OCI-LY7 (cell line): ENCODE measurements at regions not wholly inside any gene's neighbourhood (a gene's known extent, or its start where the extent isn't known, plus 50 kb on each side); places are given as distances from the start of the nearest gene placed in this dataset.

Experiments used
- BruUV-seq: library from RNA; stranded (reverse); fragments of 400-500 nt; replicated peaks from 2 replicates; lab custom pipeline; 2021; lab: Mats Ljungman, UMichigan
- CTCF ChIA-PET: fragments of 300-600 bp; sonication (Branson Sonifier 250); formaldehyde crosslinking; loops from one replicate; lab custom pipeline; 2022; ENCODE audit warnings: antibody characterized with exemption; ENCODE audit not compliant: unreplicated experiment; lab: Charles Lee
- POLR2A ChIA-PET: fragments of 300-600 bp; sonication (Branson Sonifier 250); formaldehyde crosslinking; loops from one replicate; lab custom pipeline; 2022; ENCODE audit warnings: antibody characterized with exemption; lab: Charles Lee
- DNase-seq: peaks from one replicate; pipeline ENCODE4 v3.0.0-alpha.2; 2015; ENCODE audit warnings: low spot score
- H2AFZ ChIP-seq: fragments of 200-600 bp; sonication (generic), shearing (Covaris generic); 2 replicates; pipeline ENCODE4 v1.6.1; 2014; ENCODE audit warnings: mild to moderate bottlenecking, antibody characterized with exemption, low read length, moderate library complexity
- H3K27ac ChIP-seq: fragments of 200-600 bp; sonication (generic); 2 replicates; pipeline ENCODE4 v1.5.1; 2014; ENCODE audit warnings: mixed run types, low read depth, mild to moderate bottlenecking, moderate library complexity, low read length, inconsistent platforms; ENCODE audit not compliant: poor library complexity, severe bottlenecking
- H3K36me3 ChIP-seq: fragments of 200-600 bp; sonication (generic); 2 replicates; pipeline ENCODE4 v1.6.1; 2014; ENCODE audit warnings: mild to moderate bottlenecking, antibody characterized with exemption, low read length, moderate library complexity, mixed read lengths; ENCODE audit not compliant: insufficient read depth
- H3K4me1 ChIP-seq: fragments of 200-600 bp; sonication (generic); 2 replicates; pipeline ENCODE4 v1.5.1; 2014; ENCODE audit warnings: mild to moderate bottlenecking, low read length; ENCODE audit not compliant: insufficient read depth, poor library complexity, severe bottlenecking
- H3K4me2 ChIP-seq: fragments of 200-600 bp; sonication (generic); 2 replicates; pipeline ENCODE4 v1.6.1; 2014; ENCODE audit warnings: mild to moderate bottlenecking, low read length
- H3K4me3 ChIP-seq: fragments of 200-600 bp; sonication (generic); 2 replicates; pipeline ENCODE4 v1.5.1; 2014; ENCODE audit warnings: mild to moderate bottlenecking, low read depth, low read length; ENCODE audit not compliant: poor library complexity, severe bottlenecking
- H3K79me2 ChIP-seq: fragments of 200-600 bp; sonication (generic); 2 replicates; pipeline ENCODE4 v1.6.1; 2016; ENCODE audit warnings: low read depth, mild to moderate bottlenecking, low read length, moderate library complexity, mixed read lengths; ENCODE audit not compliant: insufficient read depth
- H3K9me2 ChIP-seq: fragments of 200-600 bp; sonication (generic); 2 replicates; pipeline ENCODE4 v1.6.1; 2016; ENCODE audit warnings: mild to moderate bottlenecking, low read length, mixed read lengths; ENCODE audit not compliant: insufficient read depth
- H3K9me3 ChIP-seq: fragments of 200-600 bp; sonication (generic); 2 replicates; pipeline ENCODE4 v1.6.1; 2014; ENCODE audit warnings: mild to moderate bottlenecking, mixed run types, low read length, mixed read lengths
- H4K20me1 ChIP-seq: fragments of 200-600 bp; sonication (generic); 2 replicates; pipeline ENCODE4 v1.6.1; 2014; ENCODE audit warnings: mild to moderate bottlenecking, antibody characterized with exemption, low read length, moderate library complexity, mixed read lengths; ENCODE audit not compliant: insufficient read depth
- EZH2phosphoT487 ChIP-seq: fragments of 200-600 bp; sonication (generic); IDR thresholded peaks from 2 replicates; pipeline ENCODE4 v1.6.1; 2018; ENCODE audit warnings: low read depth, borderline replicate concordance, mild to moderate bottlenecking, mixed run types, antibody characterized with exemption, low read length, moderate library complexity, mixed read lengths
- intact Hi-C: fragments of 100-400 bp; cut with micrococcal nuclease; formaldehyde crosslinking; loops from one replicate; pipeline ENCODE4 v1.10.0; 2022; ENCODE audit not compliant: unreplicated experiment
- TF ChIP-seq, protein P1 (sequence below): fragments of 200-600 bp; sonication (generic); conservative IDR thresholded peaks from 2 replicates; pipeline ENCODE4 v1.5.1; 2014; ENCODE audit warnings: mild to moderate bottlenecking, antibody characterized with exemption, low read length, moderate library complexity, mixed read lengths

DNA sequence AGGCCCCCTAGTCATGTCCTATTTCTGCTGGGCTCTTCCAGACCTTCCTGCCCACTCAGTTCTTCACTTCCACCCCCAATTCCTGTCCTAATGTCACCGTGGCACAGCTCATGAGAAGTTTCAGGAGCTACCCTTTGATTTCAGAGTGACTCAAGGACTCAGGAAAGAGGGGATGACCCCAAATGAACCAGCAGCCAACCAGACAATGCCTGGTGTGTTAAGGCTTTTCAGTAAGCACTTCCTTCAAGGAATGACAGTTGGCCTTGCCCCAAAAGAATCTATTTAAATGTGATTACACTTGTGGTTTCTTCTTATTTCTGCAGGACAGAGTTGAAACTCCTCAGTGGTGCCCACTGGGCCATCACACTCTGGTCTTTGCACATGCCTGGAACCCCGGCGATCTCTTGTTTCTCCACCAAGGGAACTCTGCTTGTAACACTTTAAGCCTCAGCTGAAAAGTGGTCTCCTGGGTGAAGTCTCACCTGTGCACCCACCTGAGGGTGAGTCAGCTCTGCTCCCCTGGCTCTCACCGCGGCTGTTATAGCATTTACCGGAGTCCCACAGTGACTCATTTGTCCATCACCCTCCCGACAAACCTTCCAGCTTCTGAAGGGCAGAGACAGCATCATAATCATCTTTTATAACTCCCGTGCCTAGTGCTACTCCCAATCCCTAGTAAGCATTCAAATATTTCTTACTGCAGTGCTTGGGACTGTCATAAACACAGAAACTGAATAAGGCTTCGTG, 123.0 kb upstream of the SVIL start:
- DNase-seq, result no peak
- CTCF ChIA-PET, result no interaction called here
- POLR2A ChIA-PET, result no interaction called here
- Histone ChIP-seq H4K20me1 (no peaks in the 10 kb centered on the region), H3K36me3 (no peaks in the 10 kb centered on the region), H3K79me2 (no peaks in the 10 kb centered on the region), H3K27ac (no peak overlapping the region), H3K4me1 (no peaks in the 10 kb centered on the region), H3K9me3 (no peaks in the 10 kb centered on the region), H3K4me3 (no peak overlapping the region), H2AFZ (no peak overlapping the region), H3K9me2 (no peaks in the 10 kb centered on the region), H3K4me2 (no peak overlapping the region)
- intact Hi-C loops, result no loop called here
- no TSS peak for BruUV-seq
- TF ChIP-seq, protein P1, sequence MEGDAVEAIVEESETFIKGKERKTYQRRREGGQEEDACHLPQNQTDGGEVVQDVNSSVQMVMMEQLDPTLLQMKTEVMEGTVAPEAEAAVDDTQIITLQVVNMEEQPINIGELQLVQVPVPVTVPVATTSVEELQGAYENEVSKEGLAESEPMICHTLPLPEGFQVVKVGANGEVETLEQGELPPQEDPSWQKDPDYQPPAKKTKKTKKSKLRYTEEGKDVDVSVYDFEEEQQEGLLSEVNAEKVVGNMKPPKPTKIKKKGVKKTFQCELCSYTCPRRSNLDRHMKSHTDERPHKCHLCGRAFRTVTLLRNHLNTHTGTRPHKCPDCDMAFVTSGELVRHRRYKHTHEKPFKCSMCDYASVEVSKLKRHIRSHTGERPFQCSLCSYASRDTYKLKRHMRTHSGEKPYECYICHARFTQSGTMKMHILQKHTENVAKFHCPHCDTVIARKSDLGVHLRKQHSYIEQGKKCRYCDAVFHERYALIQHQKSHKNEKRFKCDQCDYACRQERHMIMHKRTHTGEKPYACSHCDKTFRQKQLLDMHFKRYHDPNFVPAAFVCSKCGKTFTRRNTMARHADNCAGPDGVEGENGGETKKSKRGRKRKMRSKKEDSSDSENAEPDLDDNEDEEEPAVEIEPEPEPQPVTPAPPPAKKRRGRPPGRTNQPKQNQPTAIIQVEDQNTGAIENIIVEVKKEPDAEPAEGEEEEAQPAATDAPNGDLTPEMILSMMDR, result no peak
- TF ChIP-seq EZH2phosphoT487, result no peak

DNA sequence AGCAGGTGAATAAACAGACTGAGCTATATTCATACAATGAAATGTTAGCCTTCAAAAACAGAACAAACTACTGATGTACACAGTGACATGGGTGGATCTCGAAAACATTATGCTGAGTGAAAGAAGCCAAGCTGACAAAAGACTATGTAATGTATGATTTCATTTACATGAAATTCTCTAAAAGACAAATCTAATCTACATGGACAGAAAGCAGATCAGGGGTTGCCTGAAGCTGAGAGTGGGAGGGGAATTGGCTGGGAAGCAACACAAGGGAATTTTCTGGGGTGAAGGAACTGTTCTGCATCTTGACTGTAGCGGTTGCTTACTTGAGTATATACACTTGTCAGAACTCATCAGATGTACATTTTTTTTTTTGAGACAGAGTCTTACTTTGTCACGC, 121.7 kb upstream of the SVIL start:
- POLR2A ChIA-PET, result interaction anchor here (1.0 to 1.2 kb wide), 2 partner anchors 10 to 828 kb away, joined by 3 to 5 read pairs; no protein-coding TSS in a partner anchor
- intact Hi-C loops, result no loop called here
- no peak overlapping the region for H3K4me2 ChIP-seq

DNA sequence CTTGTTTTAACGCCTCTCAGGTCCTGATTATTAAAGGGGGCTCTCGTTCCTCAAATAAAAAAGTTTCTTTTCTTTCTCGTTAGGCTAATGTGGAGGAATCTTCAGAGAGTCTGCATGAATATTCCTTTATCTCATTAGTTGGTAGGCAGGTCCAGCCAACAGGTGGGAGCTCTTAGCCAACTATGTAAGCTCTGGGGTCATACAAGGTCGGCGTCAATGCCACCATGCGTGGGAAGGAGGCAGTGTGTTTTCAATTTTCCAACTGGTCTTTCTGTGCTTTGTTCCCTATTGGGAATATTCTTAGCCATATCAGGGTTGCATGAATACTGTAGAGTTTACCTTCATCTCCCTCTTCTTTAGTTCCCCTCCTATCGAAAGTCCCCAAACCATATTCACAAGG, 118.5 kb upstream of the SVIL start:
- no peak overlapping the region for H2AFZ ChIP-seq
- no peaks in the 10 kb centered on the region for H3K4me1 ChIP-seq
- H3K4me2 ChIP-seq, result no peak overlapping the region
- H3K4me3 ChIP-seq, result no peak overlapping the region
- intact Hi-C loops, result no loop called here
- no peaks in the 10 kb centered on the region for H3K9me3 ChIP-seq
- no peaks in the 10 kb centered on the region for H4K20me1 ChIP-seq
- CTCF ChIA-PET, result no interaction called here
- H3K9me2 ChIP-seq, result no peaks in the 10 kb centered on the region
- TF ChIP-seq, protein P1, result no peak
- no peak for TF ChIP-seq EZH2phosphoT487
- H3K36me3 ChIP-seq, result no peaks in the 10 kb centered on the region
- no peak for DNase-seq
- BruUV-seq, result no TSS peak
- H3K79me2 ChIP-seq, result no peaks in the 10 kb centered on the region
- POLR2A ChIA-PET, result no interaction called here
- H3K27ac ChIP-seq, result no peak overlapping the region

More for the DNA sequence above, 121.7 kb upstream of the SVIL start:
- DNase-seq, result no peak
- Histone ChIP-seq H3K27ac (no peak overlapping the region), H3K79me2 (no peaks in the 10 kb centered on the region), H4K20me1 (no peaks in the 10 kb centered on the region), H2AFZ (no peak overlapping the region), H3K4me3 (no peak overlapping the region), H3K9me3 (no peaks in the 10 kb centered on the region), H3K9me2 (no peaks in the 10 kb centered on the region), H3K4me1 (no peaks in the 10 kb centered on the region), H3K36me3 (no peaks in the 10 kb centered on the region)
- no TSS peak for BruUV-seq
- CTCF ChIA-PET, result no interaction called here
- TF ChIP-seq EZH2phosphoT487, result no peak
- TF ChIP-seq, protein P1, result no peak
